Activated CD4-positive, alpha-beta memory T cell treated with anti-CD3 and anti-CD28 coated beads for 36 hours (primary cell): ENCODE measurements at regions not wholly inside any gene's neighbourhood (a gene's known extent, or its start where the extent isn't known, plus 50 kb on each side); places are given as distances from the start of the nearest gene placed in this dataset.

Experiments used
- CTCF ChIA-PET: fragments of 350-600 bp; sonication (Branson Sonifier 250); formaldehyde crosslinking; loops from one replicate; lab custom pipeline; 2021; ENCODE audit warnings: antibody characterized with exemption, inconsistent platforms; lab: Charles Lee
- POLR2A ChIA-PET: fragments of 350-600 bp; sonication (Branson Sonifier 250); formaldehyde crosslinking; loops from one replicate; lab custom pipeline; 2021; ENCODE audit warnings: antibody characterized with exemption; lab: Charles Lee
- DNase-seq: peaks from one replicate; pipeline ENCODE4 v3.0.0-alpha.2; 2020
- H3K27ac Mint-ChIP-seq: one replicate; pipeline ENCODE4 v1.8.0; 2021; ENCODE audit warnings: mixed read lengths
- H3K27me3 Mint-ChIP-seq: one replicate; pipeline ENCODE4 v1.8.0; 2021; ENCODE audit warnings: mixed read lengths
- H3K36me3 Mint-ChIP-seq: one replicate; pipeline ENCODE4 v1.8.0; 2021; ENCODE audit warnings: mixed read lengths
- H3K4me1 Mint-ChIP-seq: one replicate; pipeline ENCODE4 v1.8.0; 2021; ENCODE audit warnings: low read depth, mixed read lengths
- H3K4me3 Mint-ChIP-seq: one replicate; pipeline ENCODE4 v1.8.0; 2021; ENCODE audit warnings: mild to moderate bottlenecking, mixed read lengths
- H3K9me3 Mint-ChIP-seq: one replicate; pipeline ENCODE4 v1.8.0; 2021; ENCODE audit warnings: mixed read lengths
- intact Hi-C: fragments of 100-400 bp; cut with micrococcal nuclease; formaldehyde crosslinking; loops from one replicate; pipeline ENCODE4 v1.15.1; 2023

GRCh38 chr4:63505714-63506460 is 903.4 kb downstream of the TECRL start:
- DNase-seq, result no peak
- Mint-ChIP-seq H3K9me3 (peaks cover 33% of the 10 kb centered on the region), H3K4me3 (no peak overlapping the region), H3K27me3 (no peaks in the 10 kb centered on the region), H3K4me1 (no peaks in the 10 kb centered on the region), H3K36me3 (no peaks in the 10 kb centered on the region), H3K27ac (no peak overlapping the region)
- intact Hi-C loops, result no loop called here
- ChIA-PET CTCF (no interaction called here), POLR2A (no interaction called here)

GRCh38 chr4:63493265-63493664 is 916.0 kb downstream of the TECRL start:
- Mint-ChIP-seq H3K27me3 (no peaks in the 10 kb centered on the region), H3K27ac (no peak overlapping the region), H3K4me1 (no peaks in the 10 kb centered on the region), H3K36me3 (no peaks in the 10 kb centered on the region), H3K4me3 (no peak overlapping the region), H3K9me3 (peaks cover 14% of the 10 kb centered on the region)
- CTCF ChIA-PET, result no interaction called here
- no peak for DNase-seq
- intact Hi-C loops, result no loop called here
- POLR2A ChIA-PET, result no interaction called here

DNA sequence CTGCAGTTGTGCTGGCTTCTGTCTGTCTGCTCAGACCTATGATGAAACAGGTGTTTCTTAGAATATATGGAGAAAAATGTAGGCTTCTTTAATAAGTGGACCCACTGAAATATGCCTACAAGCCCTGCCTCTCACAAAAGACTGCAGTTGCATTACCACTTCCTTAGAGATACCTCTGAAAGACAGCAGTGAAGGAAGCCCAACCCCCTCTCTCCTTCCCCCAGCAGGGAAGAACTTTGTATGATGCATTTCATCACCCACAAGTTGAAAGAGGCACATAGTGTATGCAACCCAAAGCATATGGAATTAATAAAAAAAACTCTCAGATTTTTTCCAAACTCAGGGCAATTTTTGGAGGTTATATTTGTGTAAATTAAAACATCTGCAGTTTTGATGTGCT is 916.7 kb downstream of the TECRL start:
- CTCF ChIA-PET, result no interaction called here
- Mint-ChIP-seq H3K27me3 (no peaks in the 10 kb centered on the region), H3K4me3 (no peak overlapping the region), H3K9me3 (peaks cover 13% of the 10 kb centered on the region), H3K4me1 (no peaks in the 10 kb centered on the region), H3K36me3 (no peaks in the 10 kb centered on the region), H3K27ac (no peak overlapping the region)
- POLR2A ChIA-PET, result no interaction called here
- intact Hi-C loops, result no loop called here
- no peak for DNase-seq

GRCh38 chr4:63464393-63464792 is 944.9 kb downstream of the TECRL start:
- CTCF ChIA-PET, result no interaction called here
- Mint-ChIP-seq H3K4me1 (no peaks in the 10 kb centered on the region), H3K27ac (no peak overlapping the region), H3K27me3 (no peaks in the 10 kb centered on the region), H3K9me3 (peaks cover 24% of the 10 kb centered on the region), H3K36me3 (no peaks in the 10 kb centered on the region), H3K4me3 (no peak overlapping the region)
- intact Hi-C loops, result no loop called here
- POLR2A ChIA-PET, result no interaction called here
- no peak for DNase-seq

DNA sequence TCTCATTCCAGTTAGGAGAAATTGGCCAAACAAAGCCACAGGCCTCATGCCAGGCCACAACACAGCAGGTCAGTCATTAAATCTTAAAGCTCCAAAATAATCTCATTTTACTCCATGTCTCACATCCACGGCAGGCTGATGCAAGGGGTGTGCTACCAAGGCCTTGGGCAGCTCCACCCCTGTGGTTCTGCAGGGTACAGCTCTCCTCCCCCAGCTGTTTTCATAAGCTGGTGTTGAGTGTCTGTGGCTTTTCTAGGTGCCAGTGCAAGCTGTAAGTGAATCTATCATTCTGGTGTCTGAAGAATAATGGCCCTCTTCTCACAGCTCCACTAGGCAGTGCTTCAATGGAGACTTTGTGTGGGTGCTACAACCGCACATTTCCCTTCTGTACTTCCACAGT is 949.2 kb downstream of the TECRL start:
- Mint-ChIP-seq H3K27ac (no peak overlapping the region), H3K36me3 (no peaks in the 10 kb centered on the region), H3K4me1 (no peaks in the 10 kb centered on the region), H3K27me3 (no peaks in the 10 kb centered on the region), H3K9me3 (peaks cover 17% of the 10 kb centered on the region), H3K4me3 (no peak overlapping the region)
- ChIA-PET POLR2A (no interaction called here), CTCF (no interaction called here)
- DNase-seq, result no peak
- intact Hi-C loops, result no loop called here

- Mint-ChIP-seq H3K4me1 (no peaks in the 10 kb centered on the region), H3K27me3 (no peaks in the 10 kb centered on the region), H3K27ac (no peak overlapping the region), H3K9me3 (peaks cover 17% of the 10 kb centered on the region), H3K4me3 (no peak overlapping the region), H3K36me3 (no peaks in the 10 kb centered on the region)
- ChIA-PET POLR2A (no interaction called here), CTCF (no interaction called here)
- intact Hi-C loops, result no loop called here
- no peak for DNase-seq
Observed at GRCh38 chr4:63459329-63459728, 949.9 kb downstream of the TECRL start.

DNA sequence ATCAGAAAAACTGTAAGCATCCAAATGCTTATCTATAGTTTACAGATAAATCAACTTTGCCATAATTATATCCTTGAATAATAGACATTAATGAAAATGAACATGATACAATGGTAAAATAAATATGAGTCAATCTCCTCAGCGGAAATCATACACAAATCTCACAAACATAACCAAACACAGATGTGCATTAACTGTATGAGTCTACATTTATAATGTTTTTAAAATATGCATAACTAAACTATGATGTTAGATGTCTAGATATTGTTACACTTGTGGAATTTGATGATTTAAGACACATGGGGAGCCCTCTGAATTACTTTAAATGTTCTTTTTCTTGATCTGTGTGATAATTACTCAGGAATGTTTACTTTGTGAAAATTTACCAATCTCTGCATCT is 951.2 kb downstream of the TECRL start:
- H3K4me1 Mint-ChIP-seq, result no peaks in the 10 kb centered on the region
- no peaks in the 10 kb centered on the region for H3K36me3 Mint-ChIP-seq
- intact Hi-C loops, result no loop called here
- ChIA-PET CTCF (no interaction called here), POLR2A (no interaction called here)
- no peak overlapping the region for H3K4me3 Mint-ChIP-seq
- no peak for DNase-seq
- no peaks in the 10 kb centered on the region for H3K27me3 Mint-ChIP-seq
- peaks cover 17% of the 10 kb centered on the region for H3K9me3 Mint-ChIP-seq
- no peak overlapping the region for H3K27ac Mint-ChIP-seq

DNA sequence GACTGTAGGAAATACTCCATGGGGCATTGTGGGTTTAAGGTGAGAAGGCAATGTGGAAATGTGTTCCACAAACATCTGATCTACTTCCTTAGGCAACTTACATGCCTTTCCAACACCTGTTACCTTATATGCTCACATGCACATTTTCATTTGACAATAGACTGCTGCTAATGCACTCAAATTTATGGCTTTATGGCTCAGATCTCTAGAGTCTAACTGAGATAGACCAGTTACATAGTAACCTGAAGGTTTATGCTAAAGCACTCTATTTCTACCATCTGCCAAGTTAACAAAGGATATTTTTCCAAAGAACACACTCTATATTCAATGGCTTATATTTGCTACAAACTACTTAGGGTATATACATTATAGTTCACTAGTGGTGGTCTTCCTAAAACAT is 969.0 kb downstream of the TECRL start:
- H3K36me3 Mint-ChIP-seq, result no peaks in the 10 kb centered on the region
- peaks cover 24% of the 10 kb centered on the region for H3K9me3 Mint-ChIP-seq
- intact Hi-C loops, result no loop called here
- CTCF ChIA-PET, result no interaction called here
- POLR2A ChIA-PET, result no interaction called here
- H3K27me3 Mint-ChIP-seq, result no peaks in the 10 kb centered on the region
- no peak overlapping the region for H3K4me3 Mint-ChIP-seq
- no peaks in the 10 kb centered on the region for H3K4me1 Mint-ChIP-seq
- DNase-seq, result no peak
- H3K27ac Mint-ChIP-seq, result no peak overlapping the region

- ChIA-PET CTCF (no interaction called here), POLR2A (no interaction called here)
- Mint-ChIP-seq H3K4me1 (no peaks in the 10 kb centered on the region), H3K36me3 (no peaks in the 10 kb centered on the region), H3K9me3 (peaks cover 16% of the 10 kb centered on the region), H3K27ac (no peak overlapping the region), H3K27me3 (no peaks in the 10 kb centered on the region), H3K4me3 (no peak overlapping the region)
- intact Hi-C loops, result no loop called here
- no peak for DNase-seq
Observed at GRCh38 chr4:63430105-63430504, 979.1 kb downstream of the TECRL start.

DNA sequence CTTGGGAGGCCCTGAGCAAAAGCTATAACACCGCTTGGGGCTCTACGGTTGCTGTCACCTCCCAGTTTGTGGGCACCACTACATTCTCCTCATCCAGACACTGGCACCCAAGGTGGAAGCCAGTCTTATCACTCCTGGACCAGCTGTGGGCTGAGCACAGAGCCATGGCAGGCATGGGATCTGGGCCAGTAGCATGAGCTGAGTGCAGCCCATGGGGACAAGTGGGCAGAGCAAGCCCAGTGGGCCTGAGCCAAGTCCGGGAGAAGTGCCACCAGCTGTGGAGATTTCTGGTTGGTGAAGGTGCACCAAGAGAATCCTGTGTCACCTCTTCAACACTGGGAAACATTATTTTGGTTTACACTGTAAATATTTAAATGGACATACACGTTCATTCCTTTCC is 1013.0 kb downstream of the TECRL start:
- intact Hi-C loops, result no loop called here
- Mint-ChIP-seq H3K27me3 (no peaks in the 10 kb centered on the region), H3K4me1 (no peaks in the 10 kb centered on the region), H3K36me3 (no peaks in the 10 kb centered on the region), H3K4me3 (no peak overlapping the region), H3K9me3 (peaks cover 15% of the 10 kb centered on the region), H3K27ac (no peak overlapping the region)
- no peak for DNase-seq
- ChIA-PET POLR2A (no interaction called here), CTCF (no interaction called here)

- CTCF ChIA-PET, result no interaction called here
- intact Hi-C loops, result no loop called here
- no peak overlapping the region for H3K27ac Mint-ChIP-seq
- H3K27me3 Mint-ChIP-seq, result no peaks in the 10 kb centered on the region
- H3K9me3 Mint-ChIP-seq, result peaks cover 19% of the 10 kb centered on the region
- no peaks in the 10 kb centered on the region for H3K4me1 Mint-ChIP-seq
- H3K4me3 Mint-ChIP-seq, result no peak overlapping the region
- H3K36me3 Mint-ChIP-seq, result no peaks in the 10 kb centered on the region
- DNase-seq, result no peak
- POLR2A ChIA-PET, result no interaction called here
Observed at GRCh38 chr4:63393544-63393943, 1015.7 kb downstream of the TECRL start.

- Mint-ChIP-seq H3K27ac (no peak overlapping the region), H3K27me3 (no peaks in the 10 kb centered on the region), H3K9me3 (peaks cover 16% of the 10 kb centered on the region), H3K36me3 (no peaks in the 10 kb centered on the region), H3K4me1 (no peaks in the 10 kb centered on the region), H3K4me3 (no peak overlapping the region)
- no peak for DNase-seq
- intact Hi-C loops, result no loop called here
- ChIA-PET POLR2A (no interaction called here), CTCF (no interaction called here)
Observed at GRCh38 chr4:63379750-63380522, 1029.3 kb downstream of the TECRL start.

- Mint-ChIP-seq H3K36me3 (no peaks in the 10 kb centered on the region), H3K4me3 (no peak overlapping the region), H3K9me3 (peaks cover 17% of the 10 kb centered on the region), H3K27ac (no peak overlapping the region), H3K4me1 (no peaks in the 10 kb centered on the region), H3K27me3 (no peaks in the 10 kb centered on the region)
- ChIA-PET POLR2A (no interaction called here), CTCF (no interaction called here)
- intact Hi-C loops, result no loop called here
- DNase-seq, result no peak
Observed at GRCh38 chr4:63371001-63371400, 1038.2 kb downstream of the TECRL start.
